Left ventricle myocardium superior (tissue), 1 donor: ENCODE measurements at regions not wholly inside any gene's neighbourhood (a gene's known extent, or its start where the extent isn't known, plus 50 kb on each side); places are given as distances from the start of the nearest gene placed in this dataset.
"Not testable (repeated sequence)": the region's sequence is repeated elsewhere in the genome, so short reads cannot be mapped to it uniquely, and the experiment has no call there.

Source experiments
- ATAC-seq: fragments of 200-7000 bp; cut with Tn5 transposase; one replicate; pipeline ENCODE4 v1.9.1; 2020; ENCODE audit warnings: mild to moderate bottlenecking, moderate library complexity
- DNase-seq: peaks from one replicate; pipeline ENCODE4 v3.0.0-alpha.2; 2020
- intact Hi-C: fragments of 100-400 bp; cut with micrococcal nuclease; formaldehyde crosslinking; loops from one replicate; pipeline ENCODE4 v1.11.0; 2022
- donor health status: DM: no; HTN: yes; CAD: no; lungs with severe emphysema.

DNA sequence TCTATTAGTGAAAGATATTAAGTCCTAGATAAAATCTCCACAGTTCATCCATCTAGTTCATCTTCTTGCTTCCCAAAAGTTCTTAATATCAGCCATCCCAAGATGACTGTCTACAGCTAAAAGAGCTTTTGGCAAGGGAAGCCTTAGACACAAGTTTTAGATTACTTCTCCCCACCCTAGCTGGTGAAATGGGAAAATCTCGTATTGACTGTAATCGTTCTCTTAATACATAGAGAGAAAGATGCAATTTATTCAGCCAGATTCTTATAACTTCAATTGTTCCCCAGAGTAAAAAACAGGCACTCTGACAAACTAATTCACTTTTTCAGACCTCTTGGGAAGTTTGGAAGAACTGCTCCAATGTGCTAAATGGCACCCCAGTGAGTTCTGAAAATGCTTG, 1439.6 kb upstream of the C9orf72 start:
- no peak for DNase-seq

DNA sequence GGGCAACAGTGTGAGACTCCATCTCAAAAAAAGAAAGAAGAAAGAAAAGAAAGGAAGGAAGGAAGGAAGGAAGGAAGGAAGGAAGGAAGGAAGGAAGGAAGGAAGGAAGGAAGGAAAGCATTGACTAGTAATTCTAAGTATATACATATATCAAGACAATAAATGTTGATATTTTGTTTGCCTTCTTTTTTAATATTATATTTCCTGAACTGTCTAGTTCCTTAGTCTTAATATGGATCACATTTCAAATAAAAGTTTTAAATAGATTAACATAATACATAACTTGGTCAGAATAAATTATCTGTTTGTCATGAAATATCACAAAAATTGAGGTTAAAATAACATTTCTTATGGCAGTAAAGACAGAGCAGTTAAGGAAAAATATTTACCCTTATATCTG, 1448.4 kb upstream of the C9orf72 start:
- DNase-seq (no peak), ATAC-seq (no peak)
- intact Hi-C loops = no loop called here

More for the DNA sequence above, 1439.6 kb upstream of the C9orf72 start:
- intact Hi-C loops = no loop called here
- no peak for ATAC-seq

DNA sequence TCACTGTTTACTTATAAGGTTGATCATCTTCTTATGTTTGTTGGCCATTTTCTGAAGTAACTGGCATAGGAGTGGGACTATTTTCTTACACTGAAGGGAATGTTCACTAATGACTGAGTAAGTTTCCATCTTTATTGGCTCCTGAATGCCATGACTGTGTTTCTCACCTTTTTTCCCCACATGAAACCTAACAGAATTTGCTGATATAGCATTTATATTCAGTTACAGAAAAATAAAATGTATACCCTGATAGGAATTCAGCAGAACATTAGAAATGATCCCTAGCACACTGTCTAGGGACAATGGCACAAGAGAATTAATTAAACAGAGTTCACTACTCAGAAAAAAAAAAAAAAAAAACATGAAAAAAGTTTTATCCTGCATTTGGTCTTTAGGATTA, 1465.1 kb upstream of the C9orf72 start:
- ATAC-seq = no peak
- no peak for DNase-seq
- intact Hi-C loops = no loop called here

DNA sequence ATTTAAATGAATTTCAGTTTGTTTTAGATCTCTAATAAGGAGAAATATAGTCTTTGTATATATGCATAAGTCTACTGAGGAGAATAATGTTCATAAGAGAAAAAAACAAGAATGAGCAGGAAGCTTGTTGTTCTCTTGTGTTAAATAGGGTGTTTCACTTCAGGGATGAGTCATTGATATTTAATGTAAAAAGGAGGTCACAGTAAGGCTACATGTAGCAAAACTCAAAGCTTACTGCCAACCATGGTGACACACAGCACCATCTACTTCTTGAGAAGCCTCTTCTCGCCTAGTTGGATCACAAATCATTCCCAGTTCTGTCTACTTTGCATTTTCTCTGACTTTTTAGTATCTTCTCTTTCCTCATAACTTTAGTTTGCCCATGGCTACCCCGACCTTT, 1466.0 kb upstream of the C9orf72 start:
- ATAC-seq = no peak
- DNase-seq = no peak
- intact Hi-C loops = no loop called here

DNA sequence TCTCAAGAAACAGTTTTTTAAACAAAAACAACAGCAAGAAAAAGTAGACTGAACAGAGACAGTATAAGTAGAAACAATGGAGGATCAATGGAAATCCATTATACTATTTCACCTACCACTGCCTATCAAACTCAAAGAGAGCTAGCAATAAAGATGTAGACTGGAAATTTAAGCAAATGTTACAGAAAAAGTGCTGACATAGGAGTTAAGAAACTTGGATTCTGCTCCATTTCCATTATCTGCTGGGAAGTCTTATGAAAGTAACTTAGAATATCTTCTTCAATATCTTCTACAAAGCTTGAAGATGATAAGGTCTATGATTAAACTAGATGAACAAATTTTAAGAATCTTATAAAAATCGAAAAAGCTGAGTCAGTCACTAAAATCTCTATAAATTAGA, 1469.8 kb upstream of the C9orf72 start:
- ATAC-seq = no peak

DNA sequence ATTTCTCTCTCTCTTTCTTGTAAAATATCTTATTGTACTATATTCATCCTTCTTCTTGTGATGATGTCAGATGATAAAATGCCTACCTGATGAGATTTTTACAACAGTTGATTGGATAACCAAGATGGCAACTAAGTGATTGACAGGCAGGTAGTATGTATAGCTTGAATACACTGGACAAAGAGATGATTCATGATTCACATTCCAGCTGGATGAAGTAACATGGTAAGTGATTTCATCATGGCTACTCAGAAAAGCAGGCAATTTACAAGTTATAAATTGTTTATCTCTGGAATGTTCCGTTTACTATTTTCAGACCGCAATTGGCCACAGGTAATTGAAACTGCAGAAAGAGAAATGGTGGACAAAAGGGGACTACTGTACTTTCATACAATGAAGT, 1471.7 kb upstream of the C9orf72 start:
- no peak for ATAC-seq
- DNase-seq = no peak
- intact Hi-C loops = no loop called here

More for the DNA sequence above, 1469.8 kb upstream of the C9orf72 start:
- intact Hi-C loops = no loop called here
- no peak for DNase-seq

DNA sequence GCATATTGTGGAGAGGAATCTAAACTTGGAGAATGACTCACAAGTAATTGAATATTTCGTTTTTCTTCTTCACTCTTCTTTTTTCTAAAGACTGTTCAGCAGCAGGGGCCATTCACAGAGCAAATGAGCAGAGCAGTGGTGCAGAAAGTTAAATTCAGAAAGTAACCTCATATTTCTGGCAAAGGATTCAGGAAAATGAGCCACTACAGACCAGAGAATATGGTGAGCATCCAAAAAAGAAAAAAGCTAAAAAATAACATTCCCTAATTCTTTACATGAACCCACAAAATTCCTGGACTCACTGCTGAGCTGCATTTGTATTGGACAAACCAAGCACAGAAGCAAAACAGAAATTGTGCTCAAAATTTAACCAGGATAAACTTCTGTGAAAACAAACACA, 1486.8 kb upstream of the C9orf72 start:
- no peak for DNase-seq
- intact Hi-C loops = no loop called here
- no peak for ATAC-seq

DNA sequence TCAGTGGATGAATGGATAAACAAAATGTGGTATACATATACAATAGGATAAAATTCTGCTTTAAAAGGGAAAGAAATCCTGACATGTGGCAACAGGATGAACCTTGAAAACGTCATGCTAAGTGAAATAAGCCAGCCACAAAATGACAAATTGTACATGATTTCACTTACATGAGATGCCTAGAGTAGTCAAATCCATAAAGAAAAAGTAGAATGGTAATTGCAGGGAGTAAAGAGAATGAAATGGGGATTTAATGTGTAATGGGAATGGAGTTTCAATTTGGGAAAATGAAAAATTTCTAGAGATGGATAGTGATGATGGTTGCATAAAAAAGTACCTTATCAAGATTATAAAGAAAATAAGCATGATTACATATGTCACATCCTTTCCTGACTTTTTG, 1489.2 kb upstream of the C9orf72 start:
- DNase-seq (no peak), ATAC-seq (no peak)
- intact Hi-C loops = no loop called here

DNA sequence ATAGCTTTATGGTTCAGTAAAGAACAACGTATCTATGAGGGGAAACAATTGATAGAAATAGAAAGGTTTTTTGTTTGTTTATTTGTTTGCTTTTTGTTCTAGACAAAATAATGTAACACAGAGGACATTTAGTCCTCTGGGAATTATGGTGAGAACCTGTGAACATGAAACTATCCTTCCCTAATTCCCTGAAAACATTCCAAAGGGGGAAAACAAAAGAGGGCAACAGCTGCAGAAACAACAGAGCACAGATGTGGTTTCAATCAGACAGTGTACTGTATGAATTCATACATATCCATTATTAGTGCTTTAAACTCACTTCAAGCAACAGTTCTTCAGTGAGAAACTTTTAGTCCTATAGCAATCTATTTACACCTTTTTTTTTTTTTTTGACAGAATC, 1489.8 kb upstream of the C9orf72 start:
- no peak for DNase-seq
- ATAC-seq = no peak
- intact Hi-C loops = no loop called here

DNA sequence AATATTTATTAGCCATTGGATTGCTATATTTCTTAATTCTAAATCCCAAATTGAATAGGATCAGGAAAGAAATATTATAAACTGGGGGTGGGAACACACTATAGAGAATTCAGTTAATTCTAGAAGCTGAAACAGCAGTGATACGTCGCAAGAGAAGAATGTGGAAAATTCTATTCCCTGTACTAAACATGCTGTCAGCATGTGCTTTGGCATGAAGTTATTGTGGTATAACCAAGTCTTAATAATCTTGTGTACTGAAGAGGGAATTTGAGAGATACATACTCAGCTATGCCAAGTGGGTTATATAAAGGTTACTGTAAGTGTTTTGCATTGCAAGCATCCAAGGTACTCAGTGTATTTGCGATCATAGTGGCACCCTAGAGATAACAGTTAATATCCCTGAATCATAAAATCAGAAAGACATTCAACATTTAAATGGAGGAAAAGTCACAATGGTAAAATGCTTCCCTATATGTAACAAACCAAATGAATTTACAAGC, 1492.9 kb upstream of the C9orf72 start:
- ATAC-seq (no peak), DNase-seq (no peak)
- intact Hi-C loops = no loop called here

DNA sequence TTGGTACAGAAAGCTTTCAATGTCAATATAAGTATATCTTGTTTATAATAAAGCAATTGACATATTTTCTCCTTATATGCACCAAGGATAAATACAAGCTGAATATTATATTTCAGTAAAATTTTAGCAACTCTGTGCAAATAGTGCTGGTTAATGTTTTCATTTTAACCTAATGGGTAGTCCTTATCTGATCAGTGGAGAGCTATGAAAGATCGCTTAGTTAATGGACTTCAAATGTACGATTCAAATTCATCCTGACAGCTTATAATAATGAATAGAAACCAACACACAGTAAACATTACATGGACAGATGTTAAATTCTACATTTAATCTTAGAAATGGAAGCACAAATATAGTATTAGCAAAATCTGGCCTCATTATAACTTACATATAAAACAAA, 1495.2 kb upstream of the C9orf72 start:
- DNase-seq (no peak), ATAC-seq (no peak)
- intact Hi-C loops = no loop called here

DNA sequence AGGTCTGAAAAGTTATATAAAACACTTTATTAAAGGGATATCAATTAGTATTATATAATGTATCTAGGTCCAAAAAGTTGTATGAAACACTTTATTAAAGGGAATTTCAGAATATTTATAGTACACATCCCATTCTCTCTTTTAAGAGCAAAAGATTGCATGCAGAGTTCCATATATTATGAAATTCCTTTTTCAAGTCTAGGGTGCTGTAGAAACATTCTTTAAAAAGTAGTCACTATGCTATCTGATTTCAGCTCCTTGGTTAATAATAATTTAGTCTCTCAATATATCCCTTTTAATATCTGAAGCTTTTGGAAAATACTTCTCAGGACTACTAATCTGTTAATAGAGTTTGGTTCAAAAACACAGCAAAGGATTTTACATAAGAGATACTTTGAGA, 1496.1 kb upstream of the C9orf72 start:
- DNase-seq = no peak
- no peak for ATAC-seq
- intact Hi-C loops = no loop called here

DNA sequence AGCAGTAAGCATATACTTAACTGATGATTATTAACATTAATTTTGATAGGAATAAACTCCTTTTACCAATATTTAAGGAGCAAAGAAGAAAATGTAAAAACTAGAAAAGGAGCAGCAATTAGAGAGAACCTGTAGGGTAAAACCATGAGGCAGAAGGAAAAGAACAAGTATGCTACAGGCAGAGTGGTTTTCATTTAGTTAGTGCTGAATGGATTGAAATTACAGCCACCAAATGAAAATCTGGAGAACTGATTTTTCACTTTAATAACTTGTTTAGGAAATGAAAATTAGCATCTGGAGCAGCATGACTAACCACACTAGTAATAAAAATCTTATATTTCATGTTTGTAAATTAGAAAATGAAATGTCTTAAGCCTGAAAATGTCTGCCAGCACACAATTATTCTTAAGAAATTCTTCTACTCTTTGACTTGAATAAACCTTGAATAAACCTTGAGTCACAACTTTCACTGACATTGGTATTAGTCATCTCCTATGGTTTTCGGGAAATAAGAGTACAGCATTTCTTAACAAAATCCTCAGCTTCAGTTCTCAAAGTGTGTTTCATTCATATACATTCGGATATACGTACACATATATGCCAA, 1504.9 kb upstream of the C9orf72 start:
- ATAC-seq (no peak), DNase-seq (no peak)
- intact Hi-C loops = no loop called here

DNA sequence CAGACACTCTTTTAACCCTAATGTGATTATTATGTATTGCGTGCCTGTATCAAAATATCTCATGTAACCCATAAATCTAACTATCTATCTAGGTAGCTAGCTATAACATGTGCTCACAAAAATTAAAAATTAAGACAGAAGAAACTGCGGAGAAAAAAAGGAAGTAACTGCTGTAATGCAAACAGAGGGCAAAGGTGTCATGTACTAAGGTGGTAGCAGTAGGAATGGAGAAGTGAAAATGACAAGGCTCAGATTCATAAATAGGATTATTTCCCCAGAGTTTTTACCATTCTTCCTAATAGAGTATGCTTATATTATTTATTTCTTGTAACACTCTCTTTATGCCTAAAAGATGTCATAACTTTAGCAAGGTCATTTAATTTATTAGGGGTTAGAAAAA, 1527.5 kb upstream of the C9orf72 start:
- DNase-seq = no peak
- no peak for ATAC-seq
- intact Hi-C loops = no loop called here

DNA sequence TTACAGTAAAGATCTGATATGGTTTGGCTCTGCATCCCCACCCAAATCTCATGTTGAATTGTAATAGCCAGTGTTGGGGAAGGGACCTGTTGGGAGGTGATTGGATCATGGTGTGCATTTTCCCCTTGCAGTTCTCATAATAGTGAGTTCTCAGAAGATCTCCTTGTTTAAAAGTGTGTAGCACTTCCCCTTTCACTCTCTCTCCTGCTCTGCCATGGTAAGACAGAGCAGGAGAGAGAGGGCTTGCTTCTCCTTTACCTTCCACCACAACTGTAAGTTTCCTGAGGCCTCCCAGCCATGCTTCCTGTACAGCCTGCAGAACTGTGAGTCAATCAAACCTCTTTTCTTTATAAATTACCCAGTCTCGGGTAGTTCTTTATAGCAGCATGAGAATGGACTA, 1530.9 kb upstream of the C9orf72 start:
- ATAC-seq, DNase-seq, intact Hi-C loops: not testable (repeated sequence)

DNA sequence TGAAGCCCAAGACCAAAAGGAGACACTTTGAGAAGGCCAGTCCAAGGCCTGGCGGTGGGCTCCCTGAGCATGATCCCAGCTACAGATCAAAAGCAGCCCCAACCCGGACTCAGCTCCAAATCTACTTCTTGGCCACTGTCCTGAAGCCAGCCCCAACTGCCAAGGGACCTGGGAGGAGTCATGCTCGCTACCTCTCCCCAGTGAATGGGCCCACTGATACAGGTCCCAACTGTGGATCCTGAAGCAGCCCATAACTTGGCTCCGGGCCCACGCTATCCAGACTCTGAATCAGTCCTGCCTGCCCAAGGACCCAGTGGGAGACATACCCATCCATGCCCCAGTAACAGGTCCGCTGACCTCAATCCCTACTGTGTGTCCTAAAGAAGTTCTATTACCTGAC, 1545.3 kb upstream of the C9orf72 start:
- intact Hi-C loops = no loop called here
- ATAC-seq (no peak), DNase-seq (no peak)

DNA sequence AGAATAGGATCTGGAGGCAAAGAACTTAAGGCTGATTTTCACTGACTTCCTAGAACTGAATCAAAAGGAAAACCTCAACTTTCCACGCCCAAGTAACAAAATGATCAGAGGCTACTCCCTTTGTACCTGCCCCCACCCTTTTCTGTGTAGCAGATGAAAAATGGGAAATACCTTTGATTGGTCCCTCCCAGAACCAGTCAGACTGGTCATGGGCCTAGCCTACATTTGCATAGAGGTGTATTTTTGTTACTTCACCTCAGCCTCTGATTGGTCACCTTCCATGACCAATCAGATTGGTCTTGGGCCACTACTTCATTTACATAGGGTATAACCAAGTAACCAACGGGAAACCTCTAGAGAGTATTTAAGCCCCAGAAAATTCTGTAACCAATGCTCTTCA, 1553.5 kb upstream of the C9orf72 start:
- ATAC-seq (no peak), DNase-seq (no peak)
- intact Hi-C loops = no loop called here

DNA sequence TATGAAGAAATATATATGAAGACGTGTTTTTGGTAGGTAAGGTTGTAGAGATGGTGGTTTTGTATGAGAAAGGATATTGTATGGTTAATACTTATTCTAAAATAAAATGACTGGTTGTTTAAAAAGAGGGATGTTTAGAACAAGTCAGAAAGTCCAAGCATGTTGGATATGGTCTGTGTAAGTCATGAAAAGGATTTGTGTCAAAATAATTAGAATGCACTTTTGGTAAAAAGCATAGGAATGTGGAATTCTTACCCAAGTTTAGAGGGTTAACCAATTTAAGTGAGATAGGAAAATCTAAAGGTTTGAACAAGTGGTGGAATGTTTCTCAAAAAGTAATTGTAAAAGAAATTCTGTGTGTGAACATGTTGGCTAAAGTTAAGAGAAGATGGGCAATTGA, 1556.5 kb upstream of the C9orf72 start:
- ATAC-seq (no peak), DNase-seq (no peak)
- intact Hi-C loops = loop anchor here (10.0 kb wide), 1 partner anchor 65 kb away; no protein-coding TSS in a partner anchor

DNA sequence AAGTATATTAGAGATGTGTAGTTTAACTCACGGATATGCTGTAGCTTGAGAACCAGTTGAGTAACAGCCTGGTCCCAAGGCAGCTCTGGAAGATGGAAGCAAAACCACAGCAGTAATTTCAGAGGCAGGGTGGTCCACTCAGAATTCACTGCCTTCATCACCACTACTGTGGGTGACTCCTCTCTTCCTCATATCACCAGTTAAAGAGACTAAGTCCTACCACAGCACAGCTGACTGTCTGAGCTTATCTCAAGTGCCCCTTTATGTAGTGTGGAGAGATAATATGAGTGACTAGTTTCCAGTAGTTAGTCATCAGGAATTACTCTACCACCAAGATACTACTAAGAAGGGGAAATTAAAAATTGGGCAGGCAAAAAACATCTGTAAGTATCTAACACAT, 1571.2 kb upstream of the C9orf72 start:
- DNase-seq (no peak), ATAC-seq (no peak)
- intact Hi-C loops = no loop called here

DNA sequence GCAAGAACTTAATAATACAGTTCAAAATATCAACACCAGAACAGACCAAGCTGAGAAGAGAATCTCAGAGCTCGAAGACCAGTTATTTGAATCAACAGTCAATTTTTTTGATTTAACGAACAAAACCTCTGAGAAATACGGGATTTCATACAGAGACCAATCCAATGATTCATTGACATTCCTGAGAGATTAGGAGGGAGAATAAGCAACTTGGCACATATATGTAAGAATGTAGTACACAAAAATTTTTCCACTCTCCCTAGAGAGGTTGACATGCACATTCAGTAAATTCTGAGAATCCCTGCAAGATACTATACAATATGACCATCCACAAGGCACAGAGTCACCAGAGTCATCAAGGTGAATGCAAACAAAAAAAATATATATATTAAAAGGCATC, 1577.3 kb upstream of the C9orf72 start:
- no peak for DNase-seq
- ATAC-seq = no peak
- intact Hi-C loops = no loop called here

DNA sequence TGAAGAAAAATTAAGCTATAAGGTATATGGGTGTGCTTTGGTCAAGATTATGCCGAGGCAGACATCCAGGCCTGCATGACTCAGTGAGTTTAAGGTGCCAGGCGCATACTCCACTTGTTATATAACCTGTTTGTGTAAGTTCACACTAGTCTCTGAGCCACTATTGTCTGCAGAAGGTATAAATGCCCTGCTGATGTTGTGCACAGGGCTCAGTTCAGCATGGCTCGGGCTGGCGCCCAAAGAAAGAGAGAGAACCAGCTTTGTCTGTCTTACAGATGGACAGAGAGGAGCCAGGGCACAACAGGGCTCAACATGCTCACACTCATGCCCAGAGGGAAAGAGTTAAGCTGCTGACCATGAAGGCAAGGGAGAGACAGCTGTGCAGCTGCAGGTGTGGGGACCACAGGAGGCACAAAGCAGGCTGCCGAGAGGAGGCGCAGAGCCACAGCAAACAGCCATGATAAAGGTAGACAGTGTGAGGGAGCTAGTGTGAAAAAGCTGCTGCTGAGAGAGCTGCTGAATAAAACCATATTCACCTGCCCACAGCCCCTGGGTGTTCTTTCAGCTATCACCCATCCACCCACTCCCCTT, 1587.6 kb upstream of the C9orf72 start:
- no peak for ATAC-seq
- intact Hi-C loops = no loop called here
- DNase-seq = no peak
